ENCODE measurements at regions not wholly inside any gene's neighbourhood (a gene's known extent, or its start where the extent isn't known, plus 50 kb on each side); places are given as distances from the start of the nearest gene placed in this dataset.
"Not testable (repeated sequence)": the region's sequence is repeated elsewhere in the genome, so short reads cannot be mapped to it uniquely, and the experiment has no call there.

- DNase-seq (ENCODE audit: low read depth), result no peak
Measured at GRCh38 chr1:182331387-182331786, 60.2 kb downstream of the GLUL start.

- DNase-seq (ENCODE audit: low read depth), result no peak
Measured at GRCh38 chr1:182330303-182330702, 61.3 kb downstream of the GLUL start.

GRCh38 chr1:182329471-182329870 is 62.1 kb downstream of the GLUL start:
- DNase-seq (ENCODE audit: low read depth), result no peak

GRCh38 chr1:182328591-182328990 is 63.0 kb downstream of the GLUL start:
- no peak for DNase-seq (ENCODE audit: low read depth)

- DNase-seq (ENCODE audit: low read depth), result no peak
Measured at GRCh38 chr1:182325339-182325738, 66.3 kb downstream of the GLUL start.

- not testable (repeated sequence) for DNase-seq (ENCODE audit: low read depth)
Measured at GRCh38 chr1:182321532-182321931, 70.1 kb downstream of the GLUL start.

- no peak for DNase-seq (ENCODE audit: low read depth)
Measured at GRCh38 chr1:182317611-182318161, 73.9 kb downstream of the GLUL start.

GRCh38 chr1:182316454-182316853 is 75.1 kb downstream of the GLUL start:
- DNase-seq (ENCODE audit: low read depth), result not testable (repeated sequence)

GRCh38 chr1:182315167-182315556 is 76.4 kb downstream of the GLUL start:
- no peak for DNase-seq (ENCODE audit: low read depth)

GRCh38 chr1:182309631-182310351 is 81.8 kb downstream of the GLUL start:
- no peak for DNase-seq (ENCODE audit: low read depth)

- DNase-seq (ENCODE audit: low read depth), result no peak
Measured at GRCh38 chr1:182308826-182309225, 82.8 kb downstream of the GLUL start.

GRCh38 chr1:182307486-182307885 is 84.1 kb downstream of the GLUL start:
- DNase-seq (ENCODE audit: low read depth), result not testable (repeated sequence)

- no peak for DNase-seq (ENCODE audit: low read depth)
Measured at GRCh38 chr1:182305861-182306260, 85.7 kb downstream of the GLUL start.

GRCh38 chr1:182304627-182305026 is 87.0 kb downstream of the GLUL start:
- no peak for DNase-seq (ENCODE audit: low read depth)

GRCh38 chr1:182304218-182304617 is 87.4 kb downstream of the GLUL start:
- DNase-seq (ENCODE audit: low read depth), result no peak

GRCh38 chr1:182303778-182304177 is 87.8 kb downstream of the GLUL start:
- DNase-seq (ENCODE audit: low read depth), result no peak

GRCh38 chr1:182301467-182302198 is 90.0 kb downstream of the GLUL start:
- no peak for DNase-seq (ENCODE audit: low read depth)

GRCh38 chr1:182301026-182301436 is 90.6 kb downstream of the GLUL start:
- no peak for DNase-seq (ENCODE audit: low read depth)

GRCh38 chr1:182299728-182300616 is 91.6 kb downstream of the GLUL start:
- no peak for DNase-seq (ENCODE audit: low read depth)

GRCh38 chr1:182299054-182299727 is 92.4 kb downstream of the GLUL start:
- DNase-seq (ENCODE audit: low read depth), result not testable (repeated sequence)

GRCh38 chr1:182297335-182297734 is 94.3 kb downstream of the GLUL start:
- DNase-seq (ENCODE audit: low read depth), result no peak

GRCh38 chr1:182295697-182296096 is 95.9 kb downstream of the GLUL start:
- no peak for DNase-seq (ENCODE audit: low read depth)

Data from stromal cell of bone marrow (primary cell).